ENCODE measurements at regions not wholly inside any gene's neighbourhood (a gene's known extent, or its start where the extent isn't known, plus 50 kb on each side); places are given as distances from the start of the nearest gene placed in this dataset.

- H3K4me3 ChIP-seq (ENCODE audit: low read depth, low read length) = no peak overlapping the region
- TF ChIP-seq CTCF (conservative IDR thresholded peaks at IDR 0.05; ENCODE audit: low read depth, low read length) = no peak
- no peak for DNase-seq (ENCODE audit: low read depth)
These were observed 617.1 kb upstream of the HTR2C start for GRCh38 chrX:113966791-113967190.

- no peak overlapping the region for H3K4me3 ChIP-seq (ENCODE audit: low read depth, low read length)
- DNase-seq (ENCODE audit: low read depth) = no peak
- no peak for TF ChIP-seq CTCF (conservative IDR thresholded peaks at IDR 0.05; ENCODE audit: low read depth, low read length)
These were observed 621.5 kb upstream of the HTR2C start for GRCh38 chrX:113962343-113962742.

- TF ChIP-seq CTCF (conservative IDR thresholded peaks at IDR 0.05; ENCODE audit: low read depth, low read length) = no peak
- H3K4me3 ChIP-seq (ENCODE audit: low read depth, low read length) = no peak overlapping the region
- DNase-seq (ENCODE audit: low read depth) = no peak
These were observed 623.8 kb upstream of the HTR2C start for GRCh38 chrX:113959912-113960626.

- no peak for TF ChIP-seq CTCF (conservative IDR thresholded peaks at IDR 0.05; ENCODE audit: low read depth, low read length)
- no peak overlapping the region for H3K4me3 ChIP-seq (ENCODE audit: low read depth, low read length)
- no peak for DNase-seq (ENCODE audit: low read depth)
These were observed 627.0 kb upstream of the HTR2C start for GRCh38 chrX:113956936-113957335.

GRCh38 chrX:113954297-113954696, 629.6 kb upstream of the HTR2C start:
- no peak for DNase-seq (ENCODE audit: low read depth)

GRCh38 chrX:113950081-113950678, 633.7 kb upstream of the HTR2C start:
- no peak overlapping the region for H3K4me3 ChIP-seq (ENCODE audit: low read depth, low read length)
- no peak for DNase-seq (ENCODE audit: low read depth)
- TF ChIP-seq CTCF (conservative IDR thresholded peaks at IDR 0.05; ENCODE audit: low read depth, low read length) = no peak

More at GRCh38 chrX:113954297-113954696, 629.6 kb upstream of the HTR2C start:
- H3K4me3 ChIP-seq (ENCODE audit: low read depth, low read length) = no peak overlapping the region
- TF ChIP-seq CTCF (conservative IDR thresholded peaks at IDR 0.05; ENCODE audit: low read depth, low read length) = no peak

- no peak overlapping the region for H3K4me3 ChIP-seq (ENCODE audit: low read depth, low read length)
- TF ChIP-seq CTCF (conservative IDR thresholded peaks at IDR 0.05; ENCODE audit: low read depth, low read length) = no peak
- no peak for DNase-seq (ENCODE audit: low read depth)
These were observed 636.3 kb upstream of the HTR2C start for GRCh38 chrX:113947548-113947947.
